ENCODE measurements at regions not wholly inside any gene's neighbourhood (a gene's known extent, or its start where the extent isn't known, plus 50 kb on each side); places are given as distances from the start of the nearest gene placed in this dataset.

- dilution Hi-C loops (cut with HindIII; ENCODE audit: low sequenced_read_pairs, unreplicated experiment) (no loop called here), intact Hi-C loops (cut with micrococcal nuclease) (no loop called here), in situ Hi-C loops (cut with MboI; ENCODE audit: low sequenced_read_pairs) (no loop called here)
- no peak overlapping the region for H4K91ac ChIP-seq (ENCODE audit: insufficient read depth, low read depth, low read length)
- no peak overlapping the region for H2BK120ac ChIP-seq (ENCODE audit: low read depth, low read length)
- no peak overlapping the region for H3K23ac ChIP-seq (ENCODE audit: low read depth, low read length)
- ATAC-seq (ENCODE audit: low read depth) (no peak), DNase-seq (no peak)
- H4K8ac ChIP-seq (ENCODE audit: low read depth in 2 of 2, low read length in 2 of 2), result no peak overlapping the region
- H3K18ac ChIP-seq (ENCODE audit: low read depth, low read length), result no peak overlapping the region
- TF ChIP-seq POLR2A (IDR thresholded peaks at IDR 0.05; ENCODE audit: low read depth, low read length), result no peak
- no peak for TF ChIP-seq SMC3 (IDR thresholded peaks at IDR 0.05; ENCODE audit: low read depth, low read length)
- TF ChIP-seq, protein P1, sequence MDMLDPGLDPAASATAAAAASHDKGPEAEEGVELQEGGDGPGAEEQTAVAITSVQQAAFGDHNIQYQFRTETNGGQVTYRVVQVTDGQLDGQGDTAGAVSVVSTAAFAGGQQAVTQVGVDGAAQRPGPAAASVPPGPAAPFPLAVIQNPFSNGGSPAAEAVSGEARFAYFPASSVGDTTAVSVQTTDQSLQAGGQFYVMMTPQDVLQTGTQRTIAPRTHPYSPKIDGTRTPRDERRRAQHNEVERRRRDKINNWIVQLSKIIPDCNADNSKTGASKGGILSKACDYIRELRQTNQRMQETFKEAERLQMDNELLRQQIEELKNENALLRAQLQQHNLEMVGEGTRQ (IDR thresholded peaks at IDR 0.05; ENCODE audit: low read depth, low read length), result no peak
- no peak for TF ChIP-seq RAD21 (IDR thresholded peaks at IDR 0.05; ENCODE audit: low read length)
- no peak for TF ChIP-seq ELK1 (IDR thresholded peaks at IDR 0.05; ENCODE audit: borderline replicate concordance, low read depth, low read length)
- H4K20me1 ChIP-seq (ENCODE audit: insufficient read depth, low read length), result no peaks in the 10 kb centered on the region
- no peak overlapping the region for H3K4ac ChIP-seq (ENCODE audit: low read depth, low read length)
- POLR2A ChIA-PET (ENCODE audit: unreplicated experiment), result no interaction called here
- no peak overlapping the region for H3K4me3 ChIP-seq (ENCODE audit: insufficient read depth, low read depth, low read length)
- no peak overlapping the region for H2BK20ac ChIP-seq (ENCODE audit: low read depth, low read length)
- H2BK5ac ChIP-seq (ENCODE audit: low read depth, low read length, poor library complexity, severe bottlenecking), result no peak overlapping the region
- no peak overlapping the region for H3K56ac ChIP-seq (ENCODE audit: extremely low read depth, insufficient read depth, low read length)
- no peak overlapping the region for H2AK9ac ChIP-seq (replicated peaks; ENCODE audit: low read depth, low read length, poor library complexity)
- H3K9me1 ChIP-seq (ENCODE audit: insufficient read depth, low read length), result no peaks in the 10 kb centered on the region
- no peak overlapping the region for H3K27ac ChIP-seq (ENCODE audit: insufficient read depth, low read length)
- H3K79me1 ChIP-seq (ENCODE audit: low read depth in 1 of 2, low read length in 2 of 2), result no peaks in the 10 kb centered on the region
- H2AFZ ChIP-seq (replicated peaks; ENCODE audit: low read length, poor library complexity), result no peak overlapping the region
- H3K9ac ChIP-seq (ENCODE audit: low read depth, low read length), result no peak overlapping the region
- CTCF ChIA-PET, result no interaction called here
- no peak overlapping the region for H4K5ac ChIP-seq (ENCODE audit: low read depth, low read length)
- no peak overlapping the region for H3K14ac ChIP-seq (replicated peaks; ENCODE audit: low read depth, low read length)
- H3K9me3 ChIP-seq (ENCODE audit: control insufficient read depth, insufficient read depth, low read length), result peaks cover 2% of the 10 kb centered on the region; the same call in 1 of the 2 replicates
- no peak overlapping the region for H2BK15ac ChIP-seq (ENCODE audit: low read depth, low read length)
- BruUV-seq (replicated peaks), result no TSS peak
- H3K36me3 ChIP-seq (ENCODE audit: control insufficient read depth, insufficient read depth, low read length), result no peaks in the 10 kb centered on the region
- no peak overlapping the region for H2AK5ac ChIP-seq (ENCODE audit: low read depth, low read length)
- 47% methylated on average over 4 of the region's 10 CpGs; no CpG with 5 or more reads in 1 of the 2 experiments for WGBS, 2 experiments (ENCODE audit: extremely low coverage in 2 of 2, insufficient read length in 1 of 2)
- no peaks in the 10 kb centered on the region for H3K4me1 ChIP-seq (ENCODE audit: control insufficient read depth, insufficient read depth, low read length)
- H3K27me3 ChIP-seq (ENCODE audit: control insufficient read depth, insufficient read depth, low read length), result no peaks in the 10 kb centered on the region
- no peak overlapping the region for H3K4me2 ChIP-seq (ENCODE audit: low read depth, low read length)
Measured at GRCh38 chr1:213523781-213524398, 463.9 kb upstream of the PROX1 start.

All from IMR-90 (cell line).